ENCODE measurements at regions not wholly inside any gene's neighbourhood (a gene's known extent, or its start where the extent isn't known, plus 50 kb on each side); places are given as distances from the start of the nearest gene placed in this dataset.

- TF ChIP-seq, protein P1, sequence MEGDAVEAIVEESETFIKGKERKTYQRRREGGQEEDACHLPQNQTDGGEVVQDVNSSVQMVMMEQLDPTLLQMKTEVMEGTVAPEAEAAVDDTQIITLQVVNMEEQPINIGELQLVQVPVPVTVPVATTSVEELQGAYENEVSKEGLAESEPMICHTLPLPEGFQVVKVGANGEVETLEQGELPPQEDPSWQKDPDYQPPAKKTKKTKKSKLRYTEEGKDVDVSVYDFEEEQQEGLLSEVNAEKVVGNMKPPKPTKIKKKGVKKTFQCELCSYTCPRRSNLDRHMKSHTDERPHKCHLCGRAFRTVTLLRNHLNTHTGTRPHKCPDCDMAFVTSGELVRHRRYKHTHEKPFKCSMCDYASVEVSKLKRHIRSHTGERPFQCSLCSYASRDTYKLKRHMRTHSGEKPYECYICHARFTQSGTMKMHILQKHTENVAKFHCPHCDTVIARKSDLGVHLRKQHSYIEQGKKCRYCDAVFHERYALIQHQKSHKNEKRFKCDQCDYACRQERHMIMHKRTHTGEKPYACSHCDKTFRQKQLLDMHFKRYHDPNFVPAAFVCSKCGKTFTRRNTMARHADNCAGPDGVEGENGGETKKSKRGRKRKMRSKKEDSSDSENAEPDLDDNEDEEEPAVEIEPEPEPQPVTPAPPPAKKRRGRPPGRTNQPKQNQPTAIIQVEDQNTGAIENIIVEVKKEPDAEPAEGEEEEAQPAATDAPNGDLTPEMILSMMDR (IDR thresholded peaks at IDR 0.05), result no peak
- no peak for TF ChIP-seq RARB (CRISPR knock-in tag; IDR thresholded peaks at IDR 0.05)
- no peak for TF ChIP-seq HDAC2 (IDR thresholded peaks at IDR 0.05)
- TF ChIP-seq CHD4 (IDR thresholded peaks at IDR 0.05; ENCODE audit: borderline replicate concordance), result no peak
- TF ChIP-seq EP300 (IDR thresholded peaks at IDR 0.05), result no peak
- TF ChIP-seq HMGXB4 (CRISPR knock-in tag; IDR thresholded peaks at IDR 0.05; ENCODE audit: borderline replicate concordance), result no peak
- no peak for TF ChIP-seq POLR2A (IDR thresholded peaks at IDR 0.05; ENCODE audit: low read length)
- TF ChIP-seq RAD21 (conservative IDR thresholded peaks at IDR 0.05 in 1 of 2, IDR thresholded peaks at IDR 0.05 in 1 of 2), result no peak
- no peak for TF ChIP-seq CEBPB (IDR thresholded peaks at IDR 0.05)
- no peak for TF ChIP-seq RFX5 (IDR thresholded peaks at IDR 0.05)
- TF ChIP-seq NFE2L2 (conservative IDR thresholded peaks at IDR 0.05; ENCODE audit: low read length), result no peak
- no peak for TF ChIP-seq CBX2 (IDR thresholded peaks at IDR 0.05; ENCODE audit: borderline replicate concordance, low read depth)
Observed at GRCh38 chr2:123624816-123625215, 400.3 kb upstream of the CNTNAP5 start.
